GM11168 (cell line): ENCODE measurements at regions not wholly inside any gene's neighbourhood (a gene's known extent, or its start where the extent isn't known, plus 50 kb on each side); places are given as distances from the start of the nearest gene placed in this dataset.

ENCODE experiments used
- in situ Hi-C: fragments of 300-500 bp; cut with MboI; formaldehyde crosslinking; loops from one replicate; pipeline ENCODE4 v1.12.0; 2022; ENCODE audit warnings: low sequenced_read_pairs; ENCODE audit not compliant: unreplicated experiment

DNA sequence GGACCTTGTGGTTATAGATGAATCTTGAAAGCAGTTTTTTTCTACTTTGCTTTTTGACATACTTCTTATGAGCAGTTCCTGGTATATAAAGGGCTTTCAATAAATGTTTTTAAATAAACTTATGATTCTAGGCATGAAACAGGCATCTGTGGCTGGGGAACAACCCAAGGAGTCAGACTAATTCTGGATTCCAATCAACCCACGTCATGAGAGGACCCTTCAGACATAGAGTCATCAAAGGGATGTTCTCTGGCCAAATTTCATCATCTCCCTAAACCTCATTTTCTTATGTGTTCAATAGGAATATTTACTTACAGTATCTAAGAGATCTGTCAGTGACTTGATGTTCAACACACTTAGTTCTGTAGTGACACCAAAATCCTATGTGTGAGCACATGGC, 243.8 kb upstream of the ZNF462 start:
- in situ Hi-C loops: no loop called here

DNA sequence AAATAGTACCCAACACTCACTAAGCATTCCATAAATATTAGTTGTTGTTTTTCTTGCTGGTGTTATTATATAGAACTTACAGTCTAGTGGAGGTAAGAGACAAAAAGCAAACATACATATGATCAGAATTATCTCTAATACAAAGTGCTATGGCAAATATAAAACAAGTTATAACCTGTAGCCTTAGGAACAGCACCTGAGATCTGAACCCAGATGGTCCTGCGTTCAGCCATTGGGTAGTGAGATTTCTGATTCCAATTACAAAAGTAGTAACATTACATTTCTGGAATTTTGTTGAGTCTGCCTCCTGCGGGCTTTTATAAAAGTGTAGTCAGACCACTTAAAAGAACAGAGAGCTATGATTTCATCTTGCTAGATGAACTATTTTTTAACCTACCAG, 242.9 kb upstream of the ZNF462 start:
- in situ Hi-C loops: no loop called here

DNA sequence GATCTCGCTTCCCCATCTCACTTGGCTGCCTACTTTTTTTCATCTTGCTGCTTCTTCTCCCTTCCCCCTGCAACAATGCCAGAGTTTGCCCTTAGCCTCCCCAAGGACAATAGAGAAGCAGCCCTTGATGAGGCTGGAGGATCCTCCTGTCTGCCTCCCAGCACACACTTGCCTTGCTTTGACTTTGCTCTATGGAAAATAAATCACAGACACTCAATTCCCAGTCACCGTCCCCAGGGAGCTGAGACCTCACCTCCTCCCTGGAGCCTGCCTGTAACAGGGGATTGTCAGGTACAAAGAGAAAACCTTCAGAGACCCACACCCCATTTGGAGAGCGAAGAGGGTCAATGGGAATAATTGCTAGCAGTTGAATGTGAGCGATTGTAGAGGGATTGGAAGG, 242.1 kb upstream of the ZNF462 start:
- in situ Hi-C loops: no loop called here

DNA sequence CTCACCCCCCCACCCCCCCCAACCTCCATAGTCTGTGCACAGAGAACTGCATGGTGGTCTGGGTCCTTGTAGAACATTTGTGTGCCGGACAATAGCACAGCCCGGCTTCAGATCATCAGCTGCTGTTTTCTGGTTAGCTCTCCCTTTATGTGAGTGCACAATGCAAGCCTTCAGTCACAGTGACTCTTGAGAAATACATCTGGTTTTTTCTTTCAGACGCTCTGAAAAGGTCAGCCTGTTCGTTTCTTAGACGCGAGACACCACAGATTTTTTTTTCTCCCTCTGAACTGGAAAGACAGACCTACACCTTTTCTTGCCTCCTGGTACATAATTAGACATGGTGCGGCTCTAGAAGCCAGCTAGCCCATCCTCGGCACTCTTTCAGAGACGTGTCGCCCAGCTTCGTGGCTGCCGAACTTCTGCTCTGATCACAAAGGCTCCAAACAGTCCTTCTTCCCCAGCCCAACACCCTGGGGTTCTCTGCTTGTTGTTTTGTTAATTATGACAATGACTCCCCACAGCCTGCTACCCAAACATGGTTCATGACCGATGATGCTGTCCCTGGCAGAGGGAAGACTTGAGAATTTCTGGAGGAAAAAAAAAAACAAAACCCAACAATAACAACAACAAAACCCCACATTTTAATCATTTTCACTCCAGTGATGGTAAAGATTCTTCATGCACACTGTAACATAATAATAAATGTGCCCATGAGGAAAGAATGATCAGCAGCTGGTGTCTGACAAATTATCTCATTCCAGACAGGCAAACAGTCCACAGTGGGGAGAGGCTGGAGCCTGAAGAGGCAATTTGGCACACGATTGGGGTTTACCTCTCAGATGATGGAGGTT, 241.4 kb upstream of the ZNF462 start:
- in situ Hi-C loops: no loop called here

DNA sequence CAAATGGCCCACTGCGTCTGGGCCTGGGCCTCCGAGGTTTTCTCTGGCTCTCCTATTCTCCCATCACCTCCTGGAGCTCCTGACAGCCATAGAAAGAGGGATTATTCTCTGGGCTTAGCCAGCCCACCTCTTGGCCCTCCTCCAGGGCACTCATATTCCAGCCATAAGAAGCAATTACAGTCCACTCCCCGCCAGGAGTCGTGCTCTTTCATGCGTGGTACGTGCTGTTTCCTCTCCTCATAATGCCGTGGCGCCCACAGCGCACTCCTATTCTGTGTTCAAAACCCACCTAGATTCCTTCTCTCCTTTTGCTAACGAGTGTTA, 240.8 kb upstream of the ZNF462 start:
- in situ Hi-C loops: no loop called here

DNA sequence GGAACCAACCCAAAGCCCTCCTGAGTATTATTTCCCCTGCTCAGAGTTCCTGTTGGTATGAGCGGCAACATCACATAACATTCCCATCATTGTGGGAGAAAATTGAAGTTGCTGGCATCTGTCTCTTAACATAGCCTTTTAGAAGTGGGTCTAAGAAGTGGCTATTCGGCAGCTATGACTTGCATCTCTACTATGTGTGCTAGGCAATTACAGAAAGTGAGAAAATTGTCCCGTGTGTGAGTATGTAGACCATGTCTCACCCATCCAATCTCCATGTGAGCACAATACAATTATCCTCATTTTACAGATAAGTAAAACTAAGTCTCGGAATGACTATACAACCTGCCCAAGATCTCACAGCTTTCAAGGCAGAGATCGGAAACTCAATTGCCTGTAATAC, 239.4 kb upstream of the ZNF462 start:
- in situ Hi-C loops: no loop called here

DNA sequence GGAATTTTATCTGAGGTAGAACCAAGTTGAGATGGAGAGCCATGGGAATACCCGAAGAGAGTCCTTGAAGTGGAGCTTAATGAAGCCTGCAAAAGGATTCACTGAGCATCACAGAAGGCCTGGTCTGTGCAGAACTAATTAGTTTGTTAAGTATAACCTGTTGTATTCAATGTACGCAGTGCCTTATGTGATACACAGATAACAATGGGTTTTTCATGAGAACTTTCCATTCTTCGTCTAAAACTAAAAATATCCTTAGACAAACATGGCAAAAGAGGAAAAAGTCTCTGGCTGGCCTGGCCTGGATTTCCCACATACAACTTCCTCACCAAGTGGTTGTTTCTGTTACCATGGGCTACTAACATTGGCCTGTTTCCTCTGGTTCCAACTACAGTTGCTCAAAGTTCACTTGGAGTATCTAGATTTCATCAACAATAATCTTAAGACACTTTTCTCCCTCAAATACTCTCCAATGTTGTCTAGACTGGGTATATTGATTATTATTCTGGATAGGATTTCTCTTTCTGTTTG, 237.6 kb upstream of the ZNF462 start:
- in situ Hi-C loops: no loop called here

DNA sequence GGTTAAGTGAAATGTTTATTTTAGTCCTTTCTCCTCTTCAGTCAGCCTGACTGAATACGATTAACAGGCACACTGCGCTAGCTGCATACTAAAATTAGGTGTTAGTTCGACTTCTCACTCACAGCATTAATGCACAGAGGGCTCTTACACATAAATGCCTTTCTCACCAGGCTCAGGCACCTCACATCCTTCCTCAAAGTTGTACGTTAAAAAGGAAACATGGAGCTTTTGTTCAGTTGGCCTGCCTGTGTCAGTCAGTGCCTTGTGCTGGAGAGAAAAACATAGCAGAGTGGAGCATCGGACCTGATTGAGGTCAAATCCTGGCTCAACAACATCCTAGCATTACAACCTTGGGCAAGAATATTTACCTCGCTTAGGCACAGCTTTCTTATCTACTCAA, 236.0 kb upstream of the ZNF462 start:
- in situ Hi-C loops: no loop called here

DNA sequence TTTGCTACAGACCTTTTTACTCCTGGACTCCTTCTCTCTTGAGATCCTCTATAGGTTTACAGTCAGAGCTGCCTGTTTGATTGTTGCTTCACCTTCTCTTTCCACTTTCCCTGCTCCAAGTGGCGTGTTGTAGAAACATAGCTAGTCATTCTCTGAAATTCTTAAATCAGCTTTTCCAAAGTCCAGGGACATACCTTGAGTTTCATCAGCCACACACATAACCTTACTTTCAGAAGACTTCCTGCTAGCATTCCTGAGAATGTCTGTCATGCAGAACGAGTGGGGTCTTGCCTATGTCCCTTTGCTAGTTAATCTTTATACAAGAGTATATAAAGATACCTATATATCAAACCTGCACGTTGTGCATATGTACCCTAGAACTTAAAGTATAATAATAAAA, 230.3 kb upstream of the ZNF462 start:
- in situ Hi-C loops: no loop called here

DNA sequence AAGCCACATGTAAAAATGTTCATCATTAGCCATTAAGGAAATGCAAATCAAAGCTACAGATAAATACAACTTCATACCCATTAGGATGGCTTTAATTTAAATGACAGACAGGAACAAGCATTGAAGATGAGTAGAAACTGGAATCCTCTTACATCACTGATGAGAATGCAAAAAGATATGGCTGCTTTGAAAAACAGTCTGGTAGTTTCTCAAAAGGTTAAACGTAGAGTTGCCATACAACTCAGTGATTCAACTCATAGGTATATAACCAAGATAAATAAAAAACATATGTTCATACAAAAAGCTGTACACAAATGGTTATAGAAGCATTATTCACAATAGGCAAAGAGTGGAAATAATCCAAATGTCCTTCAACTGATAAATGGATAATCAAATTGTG, 228.8 kb upstream of the ZNF462 start:
- in situ Hi-C loops: no loop called here

DNA sequence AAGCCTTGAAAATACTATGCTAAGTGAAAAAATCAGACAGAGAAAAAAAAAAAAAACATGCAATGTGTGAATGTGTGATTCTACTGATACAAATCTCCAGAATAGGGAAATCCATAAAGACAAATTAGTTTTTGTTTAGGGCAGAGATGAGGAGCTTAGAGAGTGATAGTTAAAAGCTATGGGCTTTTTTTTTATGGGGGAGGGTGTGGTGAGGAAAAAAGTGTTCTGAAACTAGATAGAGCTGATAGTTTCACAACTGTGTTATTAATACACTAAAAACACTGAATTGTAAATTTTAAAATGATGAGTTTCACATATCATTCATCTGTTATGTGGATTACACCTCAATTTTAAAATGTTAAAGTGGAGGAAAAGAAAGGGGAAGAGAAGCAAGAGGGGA, 228.3 kb upstream of the ZNF462 start:
- in situ Hi-C loops: no loop called here

DNA sequence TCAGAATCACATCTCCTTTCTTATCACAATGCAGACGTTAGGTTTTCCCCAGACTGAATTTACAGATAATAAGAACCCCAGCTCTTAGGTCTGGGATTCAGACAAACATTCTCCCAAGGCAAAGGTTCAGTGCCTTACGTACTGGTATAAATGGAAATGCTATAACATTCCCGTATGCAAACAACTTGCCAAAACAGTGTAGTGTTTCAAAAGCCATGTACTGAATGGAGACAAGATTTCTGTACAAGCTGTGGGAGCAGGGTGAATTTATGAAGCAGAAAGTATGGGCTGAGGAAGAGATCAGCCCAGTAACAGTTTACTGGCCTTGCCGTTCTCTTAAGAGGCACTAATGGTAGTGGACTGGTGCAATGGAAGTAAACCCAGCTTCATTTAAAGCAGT, 225.5 kb upstream of the ZNF462 start:
- in situ Hi-C loops: no loop called here

DNA sequence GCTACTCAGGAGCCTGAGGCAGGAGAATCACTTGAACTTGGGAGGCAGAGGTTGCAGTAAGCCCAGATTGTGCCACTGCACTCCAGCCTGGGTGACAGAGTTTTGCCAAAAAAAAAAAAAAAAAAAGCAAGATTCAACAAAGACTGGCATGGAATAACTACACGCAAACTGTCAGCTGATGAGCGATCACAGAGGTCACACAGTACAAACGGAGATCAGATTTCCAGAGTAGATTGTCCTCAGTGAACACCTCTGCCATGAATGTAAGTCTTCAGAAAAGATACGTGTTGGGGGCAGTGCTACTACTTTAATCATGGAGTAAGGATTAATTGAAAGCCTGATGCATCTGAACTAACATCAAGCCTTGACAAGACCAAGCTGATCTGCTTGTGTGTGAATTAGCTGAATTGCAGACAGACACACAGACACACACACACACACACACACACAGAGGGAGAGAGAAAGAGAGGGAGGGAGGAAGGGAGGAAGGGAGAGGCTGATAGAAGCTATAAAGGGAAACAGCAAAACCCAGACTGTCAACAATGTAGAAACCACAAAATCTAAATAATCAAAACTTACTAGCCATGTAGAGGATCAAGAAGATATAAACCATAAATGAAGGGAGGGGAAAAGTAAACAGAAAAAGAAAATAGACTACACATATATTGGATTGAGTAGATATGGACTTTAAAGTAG, 222.9 kb upstream of the ZNF462 start:
- in situ Hi-C loops: no loop called here

DNA sequence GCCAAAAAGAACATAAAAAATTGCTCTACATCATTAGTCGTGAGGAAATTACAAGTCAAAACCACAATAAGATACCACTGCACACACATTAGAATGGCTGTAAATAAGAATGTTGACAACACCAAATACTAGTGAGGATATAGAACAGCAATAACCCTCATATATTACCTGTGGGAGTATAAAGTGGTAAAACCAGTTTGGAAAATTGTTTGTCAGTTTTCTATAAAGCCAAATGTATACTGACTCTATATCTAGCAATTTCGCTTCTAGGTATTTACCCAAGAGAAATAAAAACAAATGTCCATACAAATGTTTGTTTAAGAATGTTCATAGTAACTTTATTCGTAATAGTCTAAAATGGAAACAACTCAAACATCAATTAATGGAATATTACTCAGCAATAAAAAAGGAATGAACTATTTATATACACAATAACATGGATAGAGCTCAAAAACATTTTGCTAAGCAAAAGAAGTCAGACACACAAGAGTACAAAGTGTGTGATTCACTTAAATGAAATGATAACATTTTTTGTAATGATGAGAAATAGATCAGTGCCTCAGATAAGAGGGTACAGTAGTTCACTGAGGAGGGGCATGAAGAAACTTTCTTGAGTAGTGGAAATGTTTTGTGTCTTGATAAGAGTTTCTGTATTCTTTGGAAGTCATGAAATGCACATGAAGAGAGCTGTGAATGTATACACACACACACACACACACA, 219.6 kb upstream of the ZNF462 start:
- in situ Hi-C loops: no loop called here

DNA sequence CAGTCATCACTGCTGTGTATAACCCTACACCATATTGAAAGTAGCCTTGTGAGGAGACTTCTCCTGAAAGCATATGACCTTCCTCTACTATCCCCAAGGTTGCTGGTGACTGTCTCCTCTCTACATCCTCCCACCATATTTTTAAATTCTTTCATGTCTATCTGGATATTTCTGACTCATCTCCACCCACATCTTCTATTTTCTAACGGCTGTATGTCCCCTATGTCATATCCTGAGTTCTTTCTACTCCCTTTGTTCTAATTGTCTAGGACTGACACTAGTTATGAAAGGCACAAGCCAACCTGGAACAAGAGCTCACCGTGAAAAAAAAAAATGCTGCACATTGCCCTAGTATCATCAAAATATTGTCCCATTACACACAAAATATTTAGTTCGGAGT, 218.3 kb upstream of the ZNF462 start:
- in situ Hi-C loops: no loop called here

DNA sequence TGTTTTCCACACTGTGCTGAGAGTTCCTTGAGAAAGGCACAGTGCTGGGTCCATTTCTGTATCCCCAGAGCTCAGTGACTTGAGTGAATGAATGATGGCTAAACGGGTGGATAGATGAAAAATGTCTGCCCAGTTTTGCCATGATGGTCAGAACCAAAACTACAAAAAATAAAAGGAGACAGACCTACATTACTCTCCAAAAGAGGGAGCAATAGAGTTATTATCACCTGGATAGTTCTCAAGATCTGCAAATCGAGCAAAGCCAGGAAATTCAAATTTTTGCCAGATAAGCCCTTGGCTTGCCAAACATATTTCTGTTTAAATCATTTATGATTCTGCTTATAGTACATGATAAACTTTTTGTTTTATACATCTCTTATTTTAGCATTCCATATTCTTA, 214.2 kb upstream of the ZNF462 start:
- in situ Hi-C loops: no loop called here

DNA sequence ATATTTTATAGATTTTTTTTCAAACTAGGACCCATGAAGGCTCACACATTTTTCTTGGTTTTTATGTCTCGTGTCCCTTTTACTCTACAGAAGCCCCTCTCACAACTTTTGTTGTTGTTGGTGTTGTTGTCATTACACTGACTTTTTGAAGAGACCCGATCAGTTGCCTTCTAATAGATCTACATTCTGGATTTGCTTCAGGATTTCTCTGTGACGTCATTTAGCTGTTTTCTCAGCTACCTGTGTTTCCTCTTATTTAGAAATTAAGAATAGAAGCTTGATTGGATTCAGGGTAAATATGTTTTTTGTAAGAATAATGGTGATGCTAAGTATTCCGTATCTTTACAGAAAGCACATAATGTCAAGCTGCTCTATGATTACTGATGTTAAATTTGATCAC, 213.3 kb upstream of the ZNF462 start:
- in situ Hi-C loops: no loop called here

DNA sequence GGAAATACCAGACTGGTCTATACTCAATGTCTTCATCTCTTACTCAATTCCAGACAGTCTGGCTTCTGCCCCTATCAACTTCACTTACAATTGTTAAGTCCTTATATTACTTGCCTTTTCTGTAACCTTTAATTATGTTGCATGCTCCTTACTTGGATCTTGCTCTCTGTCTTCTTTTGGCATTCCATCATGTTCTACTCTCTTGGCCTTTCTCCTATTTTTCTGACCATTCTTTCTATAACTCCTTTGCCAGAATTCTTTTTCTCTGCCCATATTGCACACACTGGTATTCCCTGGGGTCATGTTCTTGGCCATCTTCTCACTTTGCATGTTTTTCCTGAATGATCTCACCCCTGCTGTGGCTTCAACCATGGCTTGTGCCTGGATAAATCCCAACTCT, 209.8 kb upstream of the ZNF462 start:
- in situ Hi-C loops: no loop called here

DNA sequence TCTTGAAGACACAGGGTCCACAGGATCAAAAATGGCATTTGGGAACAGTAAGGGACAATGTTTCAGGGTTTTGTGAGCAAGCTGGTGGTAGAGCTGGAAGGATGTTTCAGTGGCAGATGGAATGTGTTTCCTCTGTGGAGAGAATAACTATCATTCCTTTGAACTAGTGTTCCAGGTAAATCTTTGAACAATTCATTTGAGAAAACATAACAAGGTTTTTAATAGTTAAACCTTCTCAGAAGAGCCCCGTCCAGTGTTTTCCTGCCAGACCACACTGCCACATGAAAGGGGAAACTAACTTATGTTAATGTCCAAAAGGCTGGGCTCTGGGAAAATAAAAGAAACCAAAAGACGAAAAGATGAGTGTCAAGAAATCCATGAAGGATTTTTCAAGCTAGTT, 207.0 kb upstream of the ZNF462 start:
- in situ Hi-C loops: no loop called here

DNA sequence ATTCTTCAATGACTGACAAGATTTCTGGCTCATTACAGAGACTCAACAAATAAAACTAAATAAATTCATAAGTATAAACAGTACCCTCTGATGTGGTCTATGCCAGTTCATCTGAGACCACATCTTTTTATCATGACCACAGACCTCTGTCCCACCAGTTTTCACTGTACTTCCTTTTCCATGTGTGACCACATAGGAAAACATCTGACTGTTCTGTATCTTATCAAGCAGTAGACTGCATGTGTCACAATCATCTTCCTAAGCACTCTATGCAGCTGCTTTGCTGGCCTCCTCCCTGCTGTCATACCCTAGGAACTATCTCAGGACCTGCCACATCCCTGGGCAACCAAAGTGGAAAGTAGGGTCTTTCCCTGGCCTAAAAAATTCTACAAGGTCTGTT, 205.0 kb upstream of the ZNF462 start:
- in situ Hi-C loops: no loop called here

DNA sequence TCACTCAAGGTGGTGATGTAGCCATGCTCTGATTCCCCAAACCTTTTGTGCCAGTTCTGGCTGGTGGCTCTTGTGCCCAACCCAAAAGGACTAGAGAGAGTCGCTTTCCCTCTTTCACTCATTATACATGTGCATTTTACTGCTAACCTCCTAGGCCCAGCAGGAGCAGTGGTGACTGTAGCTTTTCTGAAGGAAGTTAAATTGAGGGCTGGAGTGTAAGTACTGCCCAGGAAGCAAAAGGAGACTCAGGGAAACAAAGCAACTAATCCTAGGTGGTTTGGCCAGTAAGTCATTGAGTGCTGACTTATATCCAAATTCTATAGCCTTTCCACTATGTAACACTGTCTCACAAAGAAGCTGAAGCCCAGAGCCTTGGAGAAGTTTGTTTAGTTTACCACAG, 194.4 kb upstream of the ZNF462 start:
- in situ Hi-C loops: no loop called here
